NB4 (cell line): ENCODE measurements at regions not wholly inside any gene's neighbourhood (a gene's known extent, or its start where the extent isn't known, plus 50 kb on each side); places are given as distances from the start of the nearest gene placed in this dataset.

Source experiments
- MYC ChIP-seq: IDR thresholded peaks from 2 replicates; pipeline ENCODE4 v1.6.1; 2011; ENCODE audit warnings: low read depth, low read length
- POLR2A ChIP-seq: IDR thresholded peaks from 2 replicates; pipeline ENCODE4 v1.6.1; 2011; ENCODE audit warnings: mild to moderate bottlenecking; ENCODE audit not compliant: insufficient read length; ENCODE audit errors: extremely low read depth
- TF ChIP-seq, protein P1 (sequence below): IDR thresholded peaks from one replicate; pipeline ENCODE4 v1.5.1; 2012; ENCODE audit warnings: low read depth, low read length
- TF ChIP-seq, protein P2 (sequence below): IDR thresholded peaks from 2 replicates; pipeline ENCODE4 v1.6.1; 2011; ENCODE audit warnings: low read depth, low read length

DNA sequence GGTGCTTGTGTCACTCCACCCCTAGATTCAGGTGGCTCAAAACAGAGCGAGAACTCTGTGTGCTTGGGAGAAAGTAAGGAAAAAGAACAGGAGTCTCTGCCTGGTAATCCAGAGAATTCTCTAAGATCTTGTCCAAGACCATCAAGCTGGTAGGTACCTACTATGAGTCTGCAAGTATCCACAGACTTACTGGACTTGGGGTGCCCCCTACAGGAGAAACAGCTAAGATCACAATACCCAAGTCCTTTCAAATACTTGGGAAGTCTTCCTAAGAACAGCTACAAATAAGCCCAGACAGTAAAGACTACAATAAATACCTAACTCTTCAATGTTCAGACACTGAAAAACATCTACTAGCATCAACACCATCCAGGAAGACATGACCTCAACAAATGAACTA lies 1143.6 kb upstream of the ACVR2A start:
- TF ChIP-seq, protein P1, sequence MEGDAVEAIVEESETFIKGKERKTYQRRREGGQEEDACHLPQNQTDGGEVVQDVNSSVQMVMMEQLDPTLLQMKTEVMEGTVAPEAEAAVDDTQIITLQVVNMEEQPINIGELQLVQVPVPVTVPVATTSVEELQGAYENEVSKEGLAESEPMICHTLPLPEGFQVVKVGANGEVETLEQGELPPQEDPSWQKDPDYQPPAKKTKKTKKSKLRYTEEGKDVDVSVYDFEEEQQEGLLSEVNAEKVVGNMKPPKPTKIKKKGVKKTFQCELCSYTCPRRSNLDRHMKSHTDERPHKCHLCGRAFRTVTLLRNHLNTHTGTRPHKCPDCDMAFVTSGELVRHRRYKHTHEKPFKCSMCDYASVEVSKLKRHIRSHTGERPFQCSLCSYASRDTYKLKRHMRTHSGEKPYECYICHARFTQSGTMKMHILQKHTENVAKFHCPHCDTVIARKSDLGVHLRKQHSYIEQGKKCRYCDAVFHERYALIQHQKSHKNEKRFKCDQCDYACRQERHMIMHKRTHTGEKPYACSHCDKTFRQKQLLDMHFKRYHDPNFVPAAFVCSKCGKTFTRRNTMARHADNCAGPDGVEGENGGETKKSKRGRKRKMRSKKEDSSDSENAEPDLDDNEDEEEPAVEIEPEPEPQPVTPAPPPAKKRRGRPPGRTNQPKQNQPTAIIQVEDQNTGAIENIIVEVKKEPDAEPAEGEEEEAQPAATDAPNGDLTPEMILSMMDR = peak; percentile 36
- TF ChIP-seq POLR2A = no peak
- TF ChIP-seq, protein P2, sequence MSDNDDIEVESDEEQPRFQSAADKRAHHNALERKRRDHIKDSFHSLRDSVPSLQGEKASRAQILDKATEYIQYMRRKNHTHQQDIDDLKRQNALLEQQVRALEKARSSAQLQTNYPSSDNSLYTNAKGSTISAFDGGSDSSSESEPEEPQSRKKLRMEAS = no peak
- no peak for TF ChIP-seq MYC
